KMS-11 (cell line): ENCODE measurements at regions not wholly inside any gene's neighbourhood (a gene's known extent, or its start where the extent isn't known, plus 50 kb on each side); places are given as distances from the start of the nearest gene placed in this dataset.

Experiments used
- H2AFZ ChIP-seq: fragments of 200-600 bp; sonication (generic); 2 replicates; pipeline ENCODE4 v1.6.1; 2016; ENCODE audit warnings: antibody characterized with exemption, mixed run types, low read depth
- H3K27ac ChIP-seq: fragments of 200-600 bp; sonication (generic); 2 replicates; pipeline ENCODE4 v1.6.1; 2016; ENCODE audit warnings: mild to moderate bottlenecking, mixed run types
- H3K27me3 ChIP-seq: fragments of 200-600 bp; sonication (generic); 2 replicates; pipeline ENCODE4 v1.6.1; 2017; ENCODE audit warnings: mild to moderate bottlenecking, low read depth, mixed run types, moderate library complexity; ENCODE audit not compliant: insufficient read depth
- H3K36me3 ChIP-seq: fragments of 200-600 bp; sonication (generic); 2 replicates; pipeline ENCODE4 v1.6.1; 2017; ENCODE audit warnings: mild to moderate bottlenecking, mixed run types; ENCODE audit not compliant: insufficient read depth
- H3K4me1 ChIP-seq: fragments of 200-600 bp; sonication (generic); 2 replicates; pipeline ENCODE4 v1.6.1; 2016; ENCODE audit warnings: mild to moderate bottlenecking, low read depth, mixed run types; ENCODE audit not compliant: poor library complexity, severe bottlenecking
- H3K4me2 ChIP-seq: fragments of 200-600 bp; sonication (generic); 2 replicates; pipeline ENCODE4 v1.7.0; 2016; ENCODE audit warnings: mild to moderate bottlenecking, mixed run types
- H3K4me3 ChIP-seq: fragments of 200-600 bp; sonication (generic); IDR thresholded peaks from 2 replicates; pipeline ENCODE4 v1.6.1; 2017; ENCODE audit warnings: low read depth, low read length, mixed read lengths; ENCODE audit not compliant: insufficient read depth
- H3K79me2 ChIP-seq: fragments of 200-600 bp; sonication (generic); 2 replicates; pipeline ENCODE4 v1.6.1; 2016; ENCODE audit warnings: low read depth, mixed run types; ENCODE audit not compliant: insufficient read depth
- H3K9ac ChIP-seq: fragments of 200-600 bp; sonication (generic); 2 replicates; pipeline ENCODE4 v1.6.1; 2016; ENCODE audit warnings: mild to moderate bottlenecking, mixed run types
- H4K20me1 ChIP-seq: fragments of 200-600 bp; sonication (generic); 2 replicates; pipeline ENCODE4 v1.6.1; 2016; ENCODE audit warnings: mild to moderate bottlenecking, mixed run types; ENCODE audit not compliant: insufficient read depth
- CTCF ChIP-seq: fragments of 200-600 bp; sonication (generic); conservative IDR thresholded peaks from 2 replicates; pipeline ENCODE4 v1.6.1; 2017; ENCODE audit warnings: low read depth, mild to moderate bottlenecking, antibody characterized with exemption, low read length, moderate library complexity, mixed read lengths

DNA sequence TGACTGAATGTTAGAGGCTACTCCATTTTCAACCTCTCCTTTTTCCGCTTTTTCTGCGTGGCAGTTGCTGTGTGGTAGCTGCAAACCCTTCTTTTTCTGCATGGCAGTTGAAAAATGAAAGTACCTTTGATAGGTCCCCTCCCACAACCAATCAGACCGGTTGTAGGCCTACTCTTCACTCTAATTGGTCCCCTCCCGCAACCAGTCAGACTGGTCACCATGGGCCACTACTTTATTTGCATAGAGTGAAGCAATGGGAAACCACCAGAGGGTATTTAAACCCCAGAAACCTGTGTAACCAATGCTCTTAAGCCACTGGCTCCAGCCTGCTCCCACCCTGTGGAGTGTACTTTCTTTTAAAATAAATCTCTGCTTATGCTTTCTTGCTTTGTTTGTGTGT is 877.8 kb downstream of the FAM133A start:
- Histone ChIP-seq H3K27me3 (no peaks in the 10 kb centered on the region), H3K36me3 (no peaks in the 10 kb centered on the region), H3K4me3 (no peak overlapping the region), H4K20me1 (no peaks in the 10 kb centered on the region), H3K9ac (no peak overlapping the region), H3K4me1 (no peaks in the 10 kb centered on the region), H2AFZ (no peak overlapping the region), H3K27ac (no peak overlapping the region), H3K79me2 (no peaks in the 10 kb centered on the region), H3K4me2 (no peak overlapping the region)
- no peak for TF ChIP-seq CTCF

DNA sequence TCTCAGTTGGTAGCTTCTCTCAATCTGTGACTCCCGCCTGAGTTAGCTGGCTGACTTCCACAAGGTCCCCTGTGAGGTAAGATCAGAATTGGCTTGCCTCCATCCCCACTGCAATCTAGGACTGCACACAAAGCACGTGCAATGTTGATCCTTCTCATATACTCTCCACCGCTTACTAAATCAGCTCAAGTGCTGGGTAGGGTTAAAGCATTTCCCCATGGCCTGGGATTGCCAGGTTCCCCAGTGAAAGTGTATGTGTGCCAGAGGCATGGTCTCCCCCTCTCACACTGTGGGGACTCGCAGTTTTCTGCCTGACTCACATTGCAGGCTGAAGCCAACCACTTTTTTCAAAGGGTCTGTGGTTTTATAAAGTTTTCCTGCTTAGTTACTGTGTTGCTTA is 886.9 kb downstream of the FAM133A start:
- H3K79me2 ChIP-seq, result no peaks in the 10 kb centered on the region
- TF ChIP-seq CTCF, result no peak
- H3K4me3 ChIP-seq, result no peak overlapping the region
- H4K20me1 ChIP-seq, result no peaks in the 10 kb centered on the region
- H3K36me3 ChIP-seq, result no peaks in the 10 kb centered on the region
- no peaks in the 10 kb centered on the region for H3K27me3 ChIP-seq
- H2AFZ ChIP-seq, result no peak overlapping the region
- H3K4me1 ChIP-seq, result no peaks in the 10 kb centered on the region
- no peak overlapping the region for H3K4me2 ChIP-seq
- no peak overlapping the region for H3K27ac ChIP-seq
- no peak overlapping the region for H3K9ac ChIP-seq

DNA sequence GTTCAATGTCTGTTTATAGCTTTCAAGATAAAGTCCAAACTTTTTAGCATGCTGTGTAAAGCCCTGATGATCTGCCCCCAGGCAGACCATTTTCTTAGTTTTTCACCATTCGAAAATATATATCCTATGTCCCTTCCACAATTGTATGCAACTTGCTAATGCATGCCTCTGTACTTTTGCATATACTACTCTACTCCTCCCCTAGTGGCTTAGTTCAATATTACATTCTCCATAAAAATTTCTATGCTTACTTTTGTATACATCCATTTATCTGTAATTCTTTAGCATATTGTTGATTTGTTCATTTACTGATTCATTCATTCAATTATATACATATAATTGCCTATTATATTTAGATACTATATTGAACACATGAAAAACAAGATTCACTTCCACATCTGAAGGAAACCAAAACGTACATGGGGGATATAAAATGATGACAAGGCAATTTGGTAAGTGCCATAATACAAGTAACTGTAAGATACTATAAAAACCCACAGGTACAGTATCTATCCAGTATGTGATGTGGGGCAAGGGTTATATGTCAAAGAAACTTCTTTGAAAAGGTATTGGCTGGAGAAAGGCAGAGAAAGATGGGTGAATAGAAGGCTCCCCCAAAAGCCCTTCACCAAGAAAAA is 902.5 kb downstream of the FAM133A start:
- no peaks in the 10 kb centered on the region for H3K79me2 ChIP-seq
- no peak overlapping the region for H3K4me3 ChIP-seq
- H3K27me3 ChIP-seq, result no peaks in the 10 kb centered on the region
- H3K4me2 ChIP-seq, result no peak overlapping the region
- no peaks in the 10 kb centered on the region for H3K36me3 ChIP-seq
- H3K9ac ChIP-seq, result no peak overlapping the region
- H3K27ac ChIP-seq, result no peak overlapping the region
- H3K4me1 ChIP-seq, result no peaks in the 10 kb centered on the region
- no peaks in the 10 kb centered on the region for H4K20me1 ChIP-seq
- no peak overlapping the region for H2AFZ ChIP-seq
- no peak; the same call in 1 of the 2 replicates for TF ChIP-seq CTCF

- TF ChIP-seq CTCF, result no peak
- Histone ChIP-seq H3K4me2 (no peak overlapping the region), H3K4me1 (no peaks in the 10 kb centered on the region), H3K4me3 (no peak overlapping the region), H3K79me2 (no peaks in the 10 kb centered on the region), H3K27me3 (no peaks in the 10 kb centered on the region), H4K20me1 (no peaks in the 10 kb centered on the region), H2AFZ (no peak overlapping the region), H3K36me3 (no peaks in the 10 kb centered on the region), H3K27ac (no peak overlapping the region), H3K9ac (no peak overlapping the region)
Measured at GRCh38 chrX:94600077-94600476, 926.1 kb downstream of the FAM133A start.
